ENCODE measurements at regions not wholly inside any gene's neighbourhood (a gene's known extent, or its start where the extent isn't known, plus 50 kb on each side); places are given as distances from the start of the nearest gene placed in this dataset.

GRCh38 chr7:50211130-50212015, 93.1 kb upstream of the IKZF1 start:
- DNase-seq (no peak), FAIRE-seq (no peak)
- H3K27ac ChIP-seq (ENCODE audit: low read depth in 2 of 2, low read length in 2 of 2): no peak overlapping the region
- H3K4me3 ChIP-seq (ENCODE audit: low read length in 3 of 3): no peak overlapping the region
- no peaks in the 10 kb centered on the region for H3K27me3 ChIP-seq (ENCODE audit: control insufficient read depth, insufficient read depth, low read length)
- intact Hi-C loops (cut with DNase I): no loop called here
- TF ChIP-seq CTCF (IDR thresholded peaks at IDR 0.05; ENCODE audit: borderline replicate concordance, extremely low read depth, insufficient read depth): no peak
- no peak overlapping the region for H3K9ac ChIP-seq (ENCODE audit: low read length in 3 of 3)
- H3K4me1 ChIP-seq (ENCODE audit: control insufficient read depth in 2 of 3, insufficient read depth in 2 of 3, low read depth in 1 of 3, low read length in 3 of 3): no peaks in the 10 kb centered on the region
- H3K36me3 ChIP-seq (ENCODE audit: control insufficient read depth in 2 of 3, insufficient read depth in 3 of 3, low read length in 3 of 3): no peaks in the 10 kb centered on the region
- no peaks in the 10 kb centered on the region for H3K9me3 ChIP-seq (ENCODE audit: control insufficient read depth in 2 of 3, insufficient read depth in 1 of 3, low read length in 3 of 3)

GRCh38 chr7:50210706-50211115, 93.8 kb upstream of the IKZF1 start:
- H3K9me3 ChIP-seq (ENCODE audit: control insufficient read depth in 2 of 3, insufficient read depth in 1 of 3, low read length in 3 of 3): no peaks in the 10 kb centered on the region
- no peaks in the 10 kb centered on the region for H3K4me1 ChIP-seq (ENCODE audit: control insufficient read depth in 2 of 3, insufficient read depth in 2 of 3, low read depth in 1 of 3, low read length in 3 of 3)
- no peak overlapping the region for H3K27ac ChIP-seq (ENCODE audit: low read depth in 2 of 2, low read length in 2 of 2)
- H3K27me3 ChIP-seq (ENCODE audit: control insufficient read depth, insufficient read depth, low read length): no peaks in the 10 kb centered on the region
- TF ChIP-seq CTCF (IDR thresholded peaks at IDR 0.05; ENCODE audit: borderline replicate concordance, extremely low read depth, insufficient read depth): no peak
- FAIRE-seq (no peak), DNase-seq (no peak)
- H3K36me3 ChIP-seq (ENCODE audit: control insufficient read depth in 2 of 3, insufficient read depth in 3 of 3, low read length in 3 of 3): no peaks in the 10 kb centered on the region
- no peak overlapping the region for H3K9ac ChIP-seq (ENCODE audit: low read length in 3 of 3)
- no peak overlapping the region for H3K4me3 ChIP-seq (ENCODE audit: low read length in 3 of 3)
- intact Hi-C loops (cut with DNase I): no loop called here

- no peak for FAIRE-seq
- H3K27ac ChIP-seq (ENCODE audit: low read depth in 2 of 2, low read length in 2 of 2): no peak overlapping the region
- intact Hi-C loops (cut with DNase I): no loop called here
These were observed 94.9 kb upstream of the IKZF1 start for GRCh38 chr7:50209461-50210135.

More at GRCh38 chr7:50209461-50210135, 94.9 kb upstream of the IKZF1 start:
- TF ChIP-seq CTCF (IDR thresholded peaks at IDR 0.05; ENCODE audit: borderline replicate concordance, extremely low read depth, insufficient read depth): no peak
- Histone ChIP-seq H3K27me3 (ENCODE audit: control insufficient read depth, insufficient read depth, low read length) (no peaks in the 10 kb centered on the region), H3K4me1 (ENCODE audit: control insufficient read depth in 2 of 3, insufficient read depth in 2 of 3, low read depth in 1 of 3, low read length in 3 of 3) (no peaks in the 10 kb centered on the region), H3K4me3 (ENCODE audit: low read length in 3 of 3) (no peak overlapping the region), H3K36me3 (ENCODE audit: control insufficient read depth in 2 of 3, insufficient read depth in 3 of 3, low read length in 3 of 3) (no peaks in the 10 kb centered on the region), H3K9ac (ENCODE audit: low read length in 3 of 3) (no peak overlapping the region), H3K9me3 (ENCODE audit: control insufficient read depth in 2 of 3, insufficient read depth in 1 of 3, low read length in 3 of 3) (no peaks in the 10 kb centered on the region)
- DNase-seq: no peak

Measured in kidney (tissue), 13 donors.